ENCODE measurements at regions not wholly inside any gene's neighbourhood (a gene's known extent, or its start where the extent isn't known, plus 50 kb on each side); places are given as distances from the start of the nearest gene placed in this dataset.

DNA sequence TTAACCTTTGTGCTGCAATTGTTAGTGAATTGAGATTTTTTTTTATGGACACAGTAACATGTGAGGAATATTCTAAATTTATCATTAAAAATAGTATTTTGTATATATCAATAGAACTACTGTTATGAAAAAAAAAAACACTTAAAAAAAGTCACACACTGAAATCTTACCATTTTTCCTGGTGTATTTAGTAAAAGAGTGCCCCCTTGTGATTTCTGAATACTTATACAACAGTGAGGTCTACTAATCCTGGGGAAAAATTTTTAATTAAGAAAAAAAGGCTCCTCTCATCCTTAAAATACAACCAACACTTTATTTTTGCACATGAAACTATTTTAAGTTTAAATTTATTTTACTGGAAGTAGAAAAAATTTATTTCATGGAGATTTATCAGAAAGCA lies 56.4 kb upstream of the SPOCK3 start:
- DNase-seq (ENCODE audit: low read depth), result no peak
- H3K4me3 ChIP-seq (ENCODE audit: low read depth, low read length), result no peak overlapping the region

DNA sequence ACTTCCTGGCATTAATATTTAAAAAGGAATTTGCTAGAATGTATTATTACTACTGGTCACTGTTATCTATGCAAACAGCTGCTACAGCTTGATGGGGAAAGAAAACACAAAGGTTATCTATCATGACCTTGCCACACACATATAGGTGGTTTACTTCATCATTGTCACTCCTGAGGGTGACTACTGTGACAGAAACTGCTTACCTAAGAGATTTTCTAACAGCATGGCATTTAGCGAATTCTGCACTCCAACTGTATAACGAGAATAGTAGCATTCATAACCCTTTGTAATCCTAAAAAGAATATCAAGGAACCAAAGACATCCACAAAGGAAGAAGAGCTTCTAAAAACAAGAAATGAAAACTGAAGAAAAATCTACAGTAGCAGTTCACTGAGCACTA lies 74.6 kb upstream of the SPOCK3 start:
- no peak for DNase-seq (ENCODE audit: low read depth)
- H3K4me3 ChIP-seq (ENCODE audit: low read depth, low read length), result no peak overlapping the region

DNA sequence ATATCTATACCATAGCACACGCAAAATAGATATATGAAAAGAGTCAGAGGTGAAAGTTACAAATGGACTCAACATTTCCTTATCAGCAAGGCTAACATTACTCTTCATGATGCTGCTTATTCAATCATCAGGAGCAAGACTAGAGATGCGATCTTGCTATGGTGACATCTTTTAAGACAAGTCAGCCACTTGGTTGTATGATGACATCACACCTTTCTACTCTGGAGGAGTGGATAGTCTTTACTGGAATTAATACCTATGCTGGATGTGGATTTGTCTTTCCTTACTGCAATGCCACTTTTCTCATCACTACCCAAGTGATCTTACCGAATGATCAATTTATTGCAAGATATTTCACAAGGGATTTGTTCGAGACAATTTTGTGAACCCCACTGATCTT lies 87.0 kb upstream of the SPOCK3 start:
- DNase-seq (ENCODE audit: low read depth), result no peak
- no peak overlapping the region for H3K4me3 ChIP-seq (ENCODE audit: low read depth, low read length)

DNA sequence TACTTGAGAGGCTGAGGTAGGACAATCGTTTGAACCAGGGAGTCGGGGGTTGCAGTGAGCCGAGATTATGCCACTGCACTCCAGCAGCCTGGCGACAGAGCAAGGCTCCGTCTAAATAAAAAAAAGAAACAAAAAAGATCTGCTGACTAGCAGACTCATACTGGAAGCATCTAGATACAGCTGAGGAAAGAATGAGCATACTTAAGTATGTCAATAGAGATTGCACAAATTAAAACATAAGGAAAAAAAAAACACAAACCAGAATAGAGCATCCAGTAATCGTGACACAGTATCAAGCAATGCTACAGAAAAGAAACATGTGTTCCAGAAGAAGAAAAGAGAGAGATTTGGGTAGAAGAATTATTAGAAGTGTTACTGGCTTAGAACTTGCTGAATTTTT lies 105.5 kb upstream of the SPOCK3 start:
- no peak overlapping the region for H3K4me3 ChIP-seq (ENCODE audit: low read depth, low read length)
- no peak for DNase-seq (ENCODE audit: low read depth)

DNA sequence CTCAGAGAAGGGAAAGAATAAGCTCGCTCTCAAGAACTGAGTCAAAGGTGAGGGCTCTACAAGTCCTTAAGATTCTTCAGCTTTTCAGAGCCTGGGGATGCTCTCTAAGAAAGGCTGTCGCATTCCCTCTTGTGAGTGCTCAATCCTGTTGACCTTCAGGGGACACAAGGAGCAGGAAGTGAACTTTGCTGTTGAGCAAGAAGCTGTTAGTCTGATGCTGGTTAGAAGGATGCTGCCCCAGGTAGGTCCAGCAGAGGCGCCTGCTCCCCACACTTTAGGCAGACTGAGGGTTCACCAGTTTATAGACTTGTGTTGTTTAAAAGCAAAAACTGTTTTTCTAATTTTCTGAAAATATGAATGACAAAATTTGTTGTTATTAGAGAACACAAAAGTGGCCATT lies 125.4 kb upstream of the SPOCK3 start:
- DNase-seq (ENCODE audit: low read depth), result no peak
- no peak overlapping the region for H3K4me3 ChIP-seq (ENCODE audit: low read depth, low read length)

DNA sequence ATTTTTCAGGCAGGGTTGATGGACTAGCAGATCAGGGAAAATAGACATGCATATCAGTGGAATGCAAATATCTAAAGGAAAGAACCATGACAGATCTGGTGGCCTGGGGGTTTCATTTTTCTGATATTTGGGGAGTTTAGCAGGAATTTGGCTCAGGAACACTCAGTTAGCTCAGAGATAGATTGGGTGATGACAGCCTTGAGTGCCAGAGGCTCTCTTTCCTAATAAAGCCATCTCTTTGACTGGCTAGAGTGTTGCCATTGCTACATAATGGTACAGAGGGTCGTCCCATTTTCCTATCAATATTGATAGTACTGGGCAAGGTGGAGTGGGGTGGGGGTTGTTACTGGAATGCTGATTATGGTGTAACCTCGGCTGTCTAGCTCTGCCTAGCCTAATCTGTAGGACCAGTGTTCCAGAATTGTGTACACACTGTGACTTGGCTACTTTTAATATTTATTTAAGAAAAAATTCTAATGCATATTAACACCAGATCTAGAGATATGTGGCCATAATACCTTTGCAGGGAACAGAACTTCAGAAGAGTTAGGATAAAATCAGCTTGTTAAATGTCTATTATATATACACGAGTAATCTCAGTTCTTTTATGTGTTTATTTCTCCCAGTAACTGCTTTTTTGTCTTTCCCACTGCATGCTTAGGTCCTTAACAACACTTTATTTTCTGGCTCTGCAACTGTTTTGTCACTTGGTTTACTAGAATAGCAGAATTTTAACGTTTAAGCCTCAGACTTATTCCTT lies 145.0 kb upstream of the SPOCK3 start:
- DNase-seq (ENCODE audit: low read depth), result no peak
- H3K4me3 ChIP-seq (ENCODE audit: low read depth, low read length), result no peak overlapping the region

DNA sequence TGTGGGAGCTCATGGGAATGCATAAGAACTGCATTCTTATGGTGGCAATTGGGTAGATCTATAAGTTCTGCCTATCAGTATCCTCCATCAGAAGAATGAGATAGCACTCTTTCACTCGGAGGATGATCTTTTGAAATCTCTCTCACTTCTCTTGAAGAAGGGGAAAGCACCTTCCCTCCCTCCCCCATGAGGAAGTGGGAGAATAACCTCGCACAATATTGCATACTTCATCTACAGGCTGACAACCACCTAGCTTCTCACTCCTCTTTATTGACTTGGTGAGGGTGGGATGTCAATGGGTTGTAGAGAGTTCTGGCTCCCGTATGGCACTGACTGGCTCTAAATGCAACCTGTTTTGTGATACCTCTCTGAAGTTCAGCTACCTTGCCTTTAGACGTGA lies 146.7 kb upstream of the SPOCK3 start:
- H3K4me3 ChIP-seq (ENCODE audit: low read depth, low read length), result no peak overlapping the region
- no peak for DNase-seq (ENCODE audit: low read depth)

DNA sequence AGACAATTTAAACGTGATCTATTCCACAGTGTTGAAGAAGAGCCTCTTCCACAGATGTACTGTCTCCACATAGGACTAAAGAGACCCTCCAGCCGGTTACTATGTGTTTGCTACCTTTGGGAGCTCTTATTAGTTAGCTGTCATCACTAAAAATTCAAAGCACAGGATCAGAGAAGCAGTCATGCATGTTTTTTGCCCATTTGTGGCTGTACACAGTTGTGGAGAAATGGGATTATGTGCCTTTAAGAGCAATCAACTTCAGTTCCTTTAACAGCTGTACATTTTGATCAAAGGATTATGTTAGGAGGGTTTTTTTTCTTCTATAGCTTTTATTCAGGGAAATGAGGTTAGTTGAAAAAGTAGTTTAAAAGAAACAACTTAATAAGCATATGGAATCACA lies 149.0 kb upstream of the SPOCK3 start:
- DNase-seq (ENCODE audit: low read depth), result no peak
- H3K4me3 ChIP-seq (ENCODE audit: low read depth, low read length), result no peak overlapping the region

DNA sequence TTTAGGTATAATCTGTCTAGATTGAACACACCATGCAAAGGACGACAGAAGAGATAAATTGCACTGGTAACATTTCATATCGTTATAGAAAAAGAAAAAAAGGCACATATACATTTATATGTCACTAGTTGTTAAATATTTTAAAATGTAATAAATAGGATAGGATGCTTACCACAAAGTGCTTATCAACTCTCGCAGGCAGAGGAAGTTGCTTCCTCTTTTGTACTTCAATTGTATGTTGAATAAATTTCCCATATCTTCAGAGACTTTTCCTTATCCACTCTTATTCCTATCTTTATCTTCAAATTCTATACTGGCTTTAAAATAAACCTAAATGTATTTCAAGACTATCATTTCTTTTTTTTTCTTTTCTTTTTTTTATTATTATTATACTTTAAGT lies 163.3 kb upstream of the SPOCK3 start:
- no peak overlapping the region for H3K4me3 ChIP-seq (ENCODE audit: low read depth, low read length)
- DNase-seq (ENCODE audit: low read depth), result no peak

DNA sequence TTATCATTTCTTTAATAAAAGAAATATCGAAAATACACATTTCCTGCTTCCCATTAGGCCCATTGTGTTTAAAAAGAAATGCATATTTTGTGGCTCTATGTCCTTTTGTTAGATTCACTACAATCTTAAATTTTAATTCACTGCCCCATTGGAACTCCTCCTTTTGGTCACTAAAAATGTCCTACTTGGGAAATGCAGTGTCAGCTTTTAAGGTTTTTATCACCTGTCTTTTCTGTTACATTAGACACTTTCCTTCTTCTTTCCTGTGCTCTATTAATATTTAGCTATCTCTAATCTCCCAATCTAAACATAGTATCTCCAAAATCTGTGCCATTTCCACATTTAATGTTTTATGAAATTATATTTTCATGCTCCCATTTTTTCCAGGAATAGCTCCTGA lies 164.9 kb upstream of the SPOCK3 start:
- H3K4me3 ChIP-seq (ENCODE audit: low read depth, low read length), result no peak overlapping the region
- no peak for DNase-seq (ENCODE audit: low read depth)

DNA sequence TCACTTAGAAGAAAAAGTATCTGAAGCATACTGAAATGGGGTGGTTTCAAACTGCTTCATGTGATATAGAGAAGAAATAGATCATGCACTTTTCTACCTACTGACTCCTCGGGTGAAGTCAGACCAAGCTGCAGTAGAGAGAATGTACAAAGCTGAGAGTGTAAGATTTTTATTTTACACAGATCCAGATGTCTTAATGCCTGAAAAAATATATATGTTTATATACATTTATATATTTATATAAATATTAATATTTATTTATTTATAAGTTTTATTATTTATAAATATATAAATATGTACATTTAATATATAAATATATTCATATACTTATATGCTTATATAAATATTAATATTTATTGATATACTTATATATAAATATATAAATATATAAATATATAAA lies 171.9 kb upstream of the SPOCK3 start:
- DNase-seq (ENCODE audit: low read depth), result no peak
- no peak overlapping the region for H3K4me3 ChIP-seq (ENCODE audit: low read depth, low read length)

DNA sequence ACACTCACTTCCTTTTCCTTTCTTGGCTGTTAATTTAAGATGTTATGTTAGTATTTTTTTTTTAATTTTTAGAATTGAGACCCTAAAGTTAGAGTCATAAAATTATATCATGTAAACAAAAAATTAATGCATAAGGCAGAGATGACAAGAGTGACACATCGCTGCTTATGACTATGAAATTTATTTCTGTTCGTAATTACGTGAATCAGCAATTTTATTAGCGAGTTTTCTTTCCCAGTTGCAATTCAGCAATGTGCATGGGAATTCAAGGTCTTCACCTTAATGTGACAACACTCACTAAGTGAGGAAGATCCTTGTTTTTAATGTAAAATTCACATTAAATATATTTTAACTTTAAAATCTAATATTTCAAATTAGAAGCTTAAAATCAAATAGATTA lies 181.2 kb upstream of the SPOCK3 start:
- no peak overlapping the region for H3K4me3 ChIP-seq (ENCODE audit: low read depth, low read length)
- no peak for DNase-seq (ENCODE audit: low read depth)

DNA sequence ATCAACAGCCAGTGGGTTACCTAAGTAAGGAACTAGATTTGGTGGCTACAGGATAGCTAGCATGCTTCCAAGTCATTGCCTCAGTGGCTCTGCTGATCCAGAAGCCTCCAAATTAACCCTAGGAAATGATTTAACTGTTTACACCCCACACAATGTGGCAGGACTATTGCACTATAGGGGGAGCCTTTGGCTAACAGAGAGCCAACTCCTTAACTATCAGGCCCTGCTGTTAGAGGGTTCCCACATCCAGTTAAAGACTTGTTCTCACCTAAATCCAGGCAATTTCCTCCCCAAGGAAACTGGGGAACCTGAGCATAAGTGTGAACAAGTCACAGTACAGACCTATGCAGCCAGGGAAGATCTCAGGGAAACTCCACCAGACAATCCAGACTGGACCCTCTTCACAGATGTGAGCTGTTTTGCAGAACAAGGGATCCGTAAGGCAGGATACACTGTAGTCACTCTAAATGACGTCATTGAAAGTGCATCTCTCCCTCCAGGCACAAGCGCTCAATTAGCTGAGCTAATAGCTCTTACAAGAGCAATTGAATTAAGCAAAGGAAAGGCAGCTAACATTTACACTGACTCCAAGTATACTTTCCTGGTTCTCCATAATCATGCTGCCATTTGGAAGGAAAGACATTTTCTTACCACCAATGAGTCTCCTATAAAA lies 185.3 kb upstream of the SPOCK3 start:
- H3K4me3 ChIP-seq (ENCODE audit: low read depth, low read length), result no peak overlapping the region
- no peak for DNase-seq (ENCODE audit: low read depth)

DNA sequence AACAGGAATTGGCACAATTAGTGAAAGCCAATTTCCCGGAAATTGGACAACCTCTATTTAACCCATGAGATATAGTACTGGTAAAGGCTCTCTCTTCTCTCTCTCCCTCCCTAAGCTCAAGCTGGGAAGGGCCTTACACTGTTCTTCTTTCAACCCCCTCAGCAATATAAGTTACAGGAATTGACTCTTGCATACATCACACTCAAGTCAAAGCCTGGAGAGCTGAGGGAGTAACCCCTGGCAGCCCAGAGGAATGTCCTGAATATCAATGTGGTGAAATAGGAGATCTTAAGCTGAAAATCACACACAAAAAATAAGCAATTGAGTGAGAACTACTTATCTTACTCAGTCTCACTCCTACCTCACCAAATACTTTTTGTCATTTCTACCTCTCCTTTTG lies 186.9 kb upstream of the SPOCK3 start:
- H3K4me3 ChIP-seq (ENCODE audit: low read depth, low read length), result no peak overlapping the region

DNA sequence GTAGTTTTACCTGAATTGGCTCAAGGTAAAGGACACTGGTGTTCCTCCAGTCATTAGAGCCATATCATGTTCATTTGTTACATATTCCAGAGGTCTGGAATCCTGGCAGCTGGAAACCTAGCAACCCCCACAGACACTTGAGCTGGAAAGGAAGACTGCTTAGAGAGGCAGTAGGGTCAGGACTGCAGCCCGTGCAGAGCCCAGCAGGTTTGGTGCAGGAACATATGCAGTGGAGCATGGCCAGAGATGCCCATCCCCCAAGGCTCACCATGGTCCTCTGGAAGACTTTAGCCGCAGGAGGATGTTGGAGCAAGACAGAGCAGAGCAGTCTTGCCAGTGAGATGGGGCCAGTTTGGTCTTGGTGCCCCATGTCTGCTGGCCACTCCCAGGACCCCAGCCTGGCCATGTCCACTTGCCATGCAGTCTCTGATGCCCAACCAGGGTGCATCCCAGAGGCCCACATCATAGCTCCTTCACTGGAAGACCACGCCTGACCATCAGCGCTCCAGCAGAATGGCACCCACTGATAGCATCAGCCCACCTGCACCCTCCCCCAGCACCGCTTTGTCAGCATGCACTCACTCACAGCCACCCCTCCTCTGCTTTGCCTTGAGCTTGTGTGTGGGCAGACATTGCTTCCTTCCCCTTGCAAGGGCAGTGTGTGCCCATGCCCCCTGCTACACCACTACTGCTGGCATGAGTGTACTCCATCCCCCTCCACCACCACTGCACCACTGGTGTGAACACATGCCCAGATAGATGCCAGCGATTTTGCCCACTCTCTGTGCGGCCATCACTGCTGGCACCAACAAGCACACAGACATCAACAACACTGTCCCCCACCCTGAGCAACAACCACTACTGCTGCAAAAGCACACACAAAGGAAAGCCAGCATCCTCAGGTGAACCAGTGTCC lies 190.3 kb upstream of the SPOCK3 start:
- no peak overlapping the region for H3K4me3 ChIP-seq (ENCODE audit: low read depth, low read length)
- no peak for DNase-seq (ENCODE audit: low read depth)

More for the DNA sequence above, 186.9 kb upstream of the SPOCK3 start:
- DNase-seq (ENCODE audit: low read depth), result no peak

DNA sequence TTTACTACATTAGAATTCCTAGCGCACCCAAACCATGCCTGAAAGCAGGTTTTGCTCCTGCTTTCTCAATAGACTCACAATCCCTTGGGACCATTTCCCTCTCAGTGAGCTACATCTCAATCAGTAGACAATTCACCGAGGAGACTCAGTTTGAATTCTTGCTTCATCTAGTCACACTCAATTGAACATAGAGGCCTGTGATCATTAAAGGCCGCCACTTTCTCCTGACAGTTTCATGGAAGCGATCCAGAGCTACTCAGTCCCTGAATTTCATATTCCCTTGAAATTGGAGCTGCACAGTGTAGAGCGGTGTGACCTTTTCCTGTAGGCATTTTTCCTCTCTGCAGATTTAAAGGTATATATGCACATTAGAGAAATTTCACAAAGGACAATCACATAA lies 193.9 kb upstream of the SPOCK3 start:
- DNase-seq (ENCODE audit: low read depth), result no peak
- H3K4me3 ChIP-seq (ENCODE audit: low read depth, low read length), result no peak overlapping the region

DNA sequence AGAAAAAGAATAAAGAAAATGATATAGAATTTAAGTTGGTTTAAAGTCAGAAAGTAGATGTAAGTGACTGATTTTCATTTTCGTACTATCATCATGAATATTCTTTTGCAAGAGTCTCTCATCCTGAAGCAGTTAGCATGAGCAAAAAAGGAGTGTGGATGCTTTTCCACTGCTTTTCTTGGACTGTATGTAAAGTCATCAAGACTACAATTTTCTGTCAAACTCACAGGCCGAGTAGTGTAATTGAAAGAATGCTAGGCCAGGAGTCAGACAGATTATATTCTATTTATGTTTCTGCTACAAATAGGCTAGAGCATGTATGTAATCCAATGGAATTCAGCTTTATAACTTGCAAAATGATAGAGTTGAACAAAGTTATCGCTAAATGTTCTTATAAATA lies 197.1 kb upstream of the SPOCK3 start:
- DNase-seq (ENCODE audit: low read depth), result no peak
- no peak overlapping the region for H3K4me3 ChIP-seq (ENCODE audit: low read depth, low read length)

DNA sequence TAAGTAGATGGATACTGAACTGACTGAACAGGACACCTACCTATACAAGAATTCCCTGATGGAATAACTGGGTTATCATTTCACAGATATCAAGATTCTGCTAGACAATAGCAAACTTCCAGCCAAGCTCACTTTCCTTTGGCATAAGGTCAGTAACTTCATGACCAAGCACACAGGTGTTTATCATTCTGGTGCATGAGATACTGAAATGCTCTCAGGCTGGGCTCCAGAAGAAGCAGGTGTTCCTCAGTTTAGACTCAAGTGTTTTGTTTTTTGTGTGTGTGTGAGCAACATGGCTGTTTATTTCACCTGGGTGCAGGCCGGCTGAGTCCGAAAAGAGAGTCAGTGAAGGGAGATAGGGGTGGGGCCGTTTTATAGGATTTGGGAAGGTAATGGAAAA lies 201.5 kb upstream of the SPOCK3 start:
- DNase-seq (ENCODE audit: low read depth), result no peak
- no peak overlapping the region for H3K4me3 ChIP-seq (ENCODE audit: low read depth, low read length)

DNA sequence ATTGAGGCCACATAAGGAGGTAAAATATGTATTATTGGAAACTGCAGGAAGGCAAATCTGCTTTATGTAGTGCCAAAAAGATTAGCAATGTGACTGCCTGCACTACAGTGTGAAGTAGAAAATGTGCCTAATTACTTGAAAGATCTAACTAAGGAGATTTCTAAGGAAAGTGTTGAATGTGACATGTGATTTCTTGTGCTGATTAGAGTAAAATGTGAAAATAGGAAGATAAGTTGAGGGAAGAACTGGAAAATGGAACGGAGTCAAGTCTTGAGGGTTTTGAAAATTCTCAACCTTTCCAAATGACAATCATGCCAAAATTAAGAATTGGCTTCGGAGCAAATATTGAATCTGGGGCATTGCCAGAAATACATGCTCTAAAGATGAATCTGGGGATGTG lies 209.5 kb upstream of the SPOCK3 start:
- no peak overlapping the region for H3K4me3 ChIP-seq (ENCODE audit: low read depth, low read length)
- no peak for DNase-seq (ENCODE audit: low read depth)

DNA sequence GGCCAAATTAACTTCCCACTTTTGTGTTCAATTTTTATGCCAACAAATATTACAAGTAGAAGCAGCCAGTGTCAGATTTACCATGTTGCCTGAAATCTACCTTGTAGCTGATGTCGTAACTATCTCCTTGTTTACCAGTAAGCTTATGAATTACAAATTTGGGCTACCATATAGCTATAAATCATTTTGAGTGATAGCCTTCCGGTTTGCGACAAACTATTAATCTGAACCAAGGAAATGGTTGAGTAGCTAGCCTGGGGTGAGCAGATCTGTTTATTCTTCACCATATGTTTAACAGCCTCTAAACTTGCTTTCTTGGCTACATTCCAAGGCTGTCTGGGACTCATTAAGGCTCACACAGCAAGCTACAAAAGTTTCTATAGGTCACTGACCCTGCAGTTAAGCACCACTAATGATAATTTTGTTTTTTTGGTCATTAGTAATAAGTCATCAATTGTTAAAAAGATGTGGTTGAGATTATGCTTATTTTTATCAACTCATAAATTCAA lies 218.7 kb upstream of the SPOCK3 start:
- DNase-seq (ENCODE audit: low read depth), result no peak
- no peak overlapping the region for H3K4me3 ChIP-seq (ENCODE audit: low read depth, low read length)
